HCT116 (cell line): ENCODE measurements at regions not wholly inside any gene's neighbourhood (a gene's known extent, or its start where the extent isn't known, plus 50 kb on each side); places are given as distances from the start of the nearest gene placed in this dataset.

Experiments used
- ATAC-seq: fragments of 200-7000 bp; cut with Tn5 transposase; 2 replicates; pipeline ENCODE4 v1.9.1; 2020; ENCODE audit warnings: mild to moderate bottlenecking, moderate library complexity
- BruUV-seq: library from RNA; stranded (reverse); fragments of 400-500 nt; replicated peaks from 2 replicates; lab custom pipeline; 2021; lab: Mats Ljungman, UMichigan
- CTCF ChIA-PET: fragments of 300-600 bp; sonication (Branson Sonifier 250); formaldehyde crosslinking; loops from one replicate; lab custom pipeline; 2021; ENCODE audit warnings: antibody characterized with exemption; lab: Charles Lee
- POLR2A ChIA-PET: fragments of 300-600, 350-600 bp; sonication (Branson Sonifier 250); formaldehyde crosslinking; loops from one replicate; lab custom pipeline; 2021; ENCODE audit warnings: antibody characterized with exemption; lab: Charles Lee
- RAD21 ChIA-PET, 2 experiments: fragments of 300-600 bp; sonication (Branson Sonifier 250); formaldehyde crosslinking; loops; one replicate each; lab custom pipeline; 2023; ENCODE audit warnings: low total read pairs in 2 of 2; ENCODE audit not compliant: uncharacterized antibody in 2 of 2, unreplicated experiment in 2 of 2, low non-redundant PET in 1 of 2; lab: Charles Lee
- DNase-seq: peaks from one replicate; pipeline ENCODE4 v3.0.0-alpha.2; 2010; ENCODE audit warnings: low read depth, low spot score
- H2AFZ ChIP-seq: fragments of 200-600 bp; shearing (Covaris generic), sonication (generic); 2 replicates; pipeline ENCODE4 v1.6.1; 2017; ENCODE audit warnings: low read depth, mixed run types, mixed read lengths, antibody characterized with exemption, low read length; ENCODE audit not compliant: poor library complexity, severe bottlenecking
- H3K27ac ChIP-seq: 2 replicates; pipeline ENCODE4 v1.5.1; 2012; ENCODE audit warnings: low read depth, low read length
- H3K27me3 ChIP-seq: fragments of 200-600 bp; sonication (generic); 2 replicates; pipeline ENCODE4 v1.6.1; 2016; ENCODE audit warnings: mixed run types, low read length, mixed read lengths; ENCODE audit not compliant: insufficient read depth
- H3K36me3 ChIP-seq, 2 experiments: fragments of 200-500 bp in 1 of 2; fragments of 200-600 bp in 1 of 2; sonication (Bioruptor generic) in 1 of 2; sonication (generic) in 1 of 2; 2 replicates each; pipeline versions ENCODE4 v1.5.1 to v1.6.1; 2014 to 2016; ENCODE audit warnings: low read length in 2 of 2, inconsistent platforms in 1 of 2, mixed read lengths in 1 of 2, mixed run types in 1 of 2; ENCODE audit not compliant: insufficient read depth in 2 of 2, control insufficient read depth in 1 of 2
- H3K4me1 ChIP-seq, 2 experiments: fragments of 200-600 bp in 1 of 2; sonication (generic) in 1 of 2; 2 replicates each; pipeline versions ENCODE4 v1.5.1 to v1.6.1; 2012 to 2017; ENCODE audit warnings: low read length in 2 of 2, inconsistent platforms in 1 of 2, mild to moderate bottlenecking in 1 of 2, mixed read lengths in 1 of 2, mixed run types in 1 of 2, moderate library complexity in 1 of 2; ENCODE audit not compliant: insufficient read depth in 2 of 2, control insufficient read depth in 1 of 2
- H3K4me2 ChIP-seq: fragments of 200-600 bp; sonication (generic); 2 replicates; pipeline ENCODE4 v1.6.1; 2017; ENCODE audit warnings: mixed run types, low read length, mixed read lengths
- H3K4me3 ChIP-seq, 2 experiments: fragments of 200-600 bp in 1 of 2; sonication (generic) in 1 of 2; replicated peaks in 1 of 2; 2 replicates each; pipeline ENCODE4 v1.5.1; 2011 to 2016; ENCODE audit warnings: low read length in 2 of 2, control low read depth in 1 of 2, low read depth in 1 of 2, mild to moderate bottlenecking in 1 of 2, mixed read lengths in 1 of 2, mixed run types in 1 of 2
- H3K79me2 ChIP-seq: fragments of 200-600 bp; sonication (generic); 2 replicates; pipeline ENCODE4 v1.6.1; 2017; ENCODE audit warnings: mild to moderate bottlenecking, mixed run types, low read length, moderate library complexity, mixed read lengths; ENCODE audit not compliant: insufficient read depth
- H3K9ac ChIP-seq: fragments of 200-600 bp; sonication (generic); 2 replicates; pipeline ENCODE4 v1.6.1; 2016; ENCODE audit warnings: low read length, mixed read lengths
- H3K9me2 ChIP-seq: fragments of 200-600 bp; sonication (generic), shearing (Covaris generic); 2 replicates; pipeline ENCODE4 v1.6.1; 2017; ENCODE audit warnings: mixed run types, mild to moderate bottlenecking, moderate library complexity; ENCODE audit not compliant: insufficient read depth
- H3K9me3 ChIP-seq, 2 experiments: fragments of 200-500 bp in 1 of 2; fragments of 200-600 bp in 1 of 2; sonication (Bioruptor generic) in 1 of 2; sonication (generic) in 1 of 2; 2 replicates each; pipeline ENCODE4 v1.6.1; 2014 to 2017; ENCODE audit warnings: low read length in 2 of 2, mixed read lengths in 2 of 2, inconsistent platforms in 1 of 2, low read depth in 1 of 2, mild to moderate bottlenecking in 1 of 2, mixed run types in 1 of 2, moderate library complexity in 1 of 2; ENCODE audit not compliant: control insufficient read depth in 1 of 2, insufficient read depth in 1 of 2
- H4K20me1 ChIP-seq: fragments of 200-600 bp; sonication (generic), shearing (Covaris generic); 2 replicates; pipeline ENCODE4 v1.6.1; 2017; ENCODE audit warnings: mixed run types, mild to moderate bottlenecking, moderate library complexity; ENCODE audit not compliant: insufficient read depth
- CEBPB ChIP-seq: IDR thresholded peaks from 2 replicates; pipeline ENCODE4 v1.6.1; 2012; ENCODE audit warnings: low read depth
- CTCF ChIP-seq, 3 experiments: fragments of 200-600 bp in 1 of 3; sonication (generic) in 1 of 3; IDR thresholded peaks in 2 of 3; conservative IDR thresholded peaks in 1 of 3; 2 replicates each; pipeline ENCODE4 v1.5.1; 2012 to 2017; ENCODE audit warnings: low read depth in 2 of 3, low read length in 2 of 3, antibody characterized with exemption in 1 of 3, borderline replicate concordance in 1 of 3, control low read depth in 1 of 3, mild to moderate bottlenecking in 1 of 3, mixed read lengths in 1 of 3, mixed run types in 1 of 3, moderate library complexity in 1 of 3; ENCODE audit not compliant: insufficient read depth in 1 of 3
- EGR1 ChIP-seq: IDR thresholded peaks from 2 replicates; pipeline ENCODE4 v1.6.1; 2012; ENCODE audit warnings: low read depth
- EZH2 ChIP-seq: fragments of 200-600 bp; sonication (generic); IDR thresholded peaks from 2 replicates; pipeline ENCODE4 v1.6.1; 2017; ENCODE audit warnings: antibody characterized with exemption, mixed run types
- EZH2phosphoT487 ChIP-seq: fragments of 200-600 bp; IDR thresholded peaks from 2 replicates; pipeline ENCODE4 v1.6.1; 2018; ENCODE audit warnings: antibody characterized with exemption, borderline replicate concordance
- FOSL1 ChIP-seq: IDR thresholded peaks from 2 replicates; pipeline ENCODE4 v1.6.1; 2012; ENCODE audit warnings: low read depth
- JUND ChIP-seq: IDR thresholded peaks from 2 replicates; pipeline ENCODE4 v1.6.1; 2012
- MAX ChIP-seq: IDR thresholded peaks from 2 replicates; pipeline ENCODE4 v1.6.1; 2012
- POLR2A ChIP-seq: IDR thresholded peaks from 2 replicates; pipeline ENCODE4 v1.7.0; 2011; ENCODE audit warnings: borderline replicate concordance; ENCODE audit not compliant: insufficient read depth, insufficient read length; ENCODE audit errors: extremely low read depth
- POLR2AphosphoS5 ChIP-seq: IDR thresholded peaks from 2 replicates; pipeline ENCODE4 v1.6.1; 2011; ENCODE audit warnings: mild to moderate bottlenecking, low read depth, low read length, moderate library complexity
- RAD21 ChIP-seq: IDR thresholded peaks from 2 replicates; pipeline ENCODE4 v1.6.1; 2012; ENCODE audit warnings: low read depth, mild to moderate bottlenecking
- REST ChIP-seq: IDR thresholded peaks from 2 replicates; pipeline ENCODE4 v1.6.1; 2012; ENCODE audit warnings: low read depth
- SIN3A ChIP-seq: IDR thresholded peaks from 2 replicates; pipeline ENCODE4 v1.6.1; 2012; ENCODE audit warnings: low read depth
- SP1 ChIP-seq: IDR thresholded peaks from 2 replicates; pipeline ENCODE4 v1.6.1; 2012; ENCODE audit warnings: low read depth
- SRF ChIP-seq: IDR thresholded peaks from 2 replicates; pipeline ENCODE4 v1.6.1; 2012; ENCODE audit warnings: low read depth
- TCF7L2 ChIP-seq: IDR thresholded peaks from 2 replicates; pipeline ENCODE4 v1.7.0; 2011; ENCODE audit warnings: borderline replicate concordance, inconsistent platforms; ENCODE audit not compliant: insufficient read depth, insufficient read length; ENCODE audit errors: extremely low read depth
- YY1 ChIP-seq: IDR thresholded peaks from 2 replicates; pipeline ENCODE4 v1.6.1; 2011; ENCODE audit warnings: low read length, low read depth, moderate library complexity, mild to moderate bottlenecking; ENCODE audit not compliant: insufficient replicate concordance; ENCODE audit errors: extremely low read depth
- ZFX ChIP-seq: fragments of 450-650 bp; IDR thresholded peaks from 2 replicates; pipeline ENCODE4 v1.6.1; 2017
- ZNF274 ChIP-seq: fragments of 200-500 bp; sonication (Bioruptor generic); IDR thresholded peaks from 2 replicates; pipeline ENCODE4 v1.6.1; 2014; ENCODE audit warnings: mild to moderate bottlenecking, low read depth, low read length, inconsistent platforms
- intact Hi-C: fragments of 100-400 bp; cut with micrococcal nuclease; formaldehyde crosslinking; loops from 2 replicates; pipeline ENCODE4 v1.10.0; 2022

GRCh38 chr5:117633093-117633492 is 1058.5 kb upstream of the SEMA6A start:
- Histone ChIP-seq H3K9me3 (no peaks in the 10 kb centered on the region), H3K4me3 (no peak overlapping the region), H4K20me1 (no peaks in the 10 kb centered on the region), H3K27ac (no peak overlapping the region), H3K9ac (no peak overlapping the region), H3K79me2 (no peaks in the 10 kb centered on the region)
- DNase-seq: no peak
- no peak for ATAC-seq
- intact Hi-C loops: no loop called here
- no TSS peak for BruUV-seq
- RAD21 ChIA-PET: no interaction called here
- TF ChIP-seq ZFX (no peak), CTCF (IDR thresholded peaks at IDR 0.05 in 2 of 3, conservative IDR thresholded peaks at IDR 0.05 in 1 of 3; ENCODE audit: borderline replicate concordance in 1 of 3, insufficient read depth in 1 of 3, low read depth in 2 of 3, low read length in 2 of 3) (no peak), ZNF274 (no peak), SIN3A (no peak), TCF7L2 (no peak), POLR2AphosphoS5 (no peak), EGR1 (no peak), JUND (no peak), FOSL1 (no peak), MAX (no peak), YY1 (no peak), REST (no peak), SRF (no peak), POLR2A (no peak), EZH2phosphoT487 (no peak), EZH2 (no peak), CEBPB (no peak), RAD21 (no peak), SP1 (no peak)
- TF ChIP-seq, all 23 proteins: peak for 0
- ChIA-PET CTCF (no interaction called here), POLR2A (no interaction called here)
- Histone ChIP-seq H3K27me3 (no peaks in the 10 kb centered on the region), H3K4me2 (no peak overlapping the region), H3K36me3 (no peaks in the 10 kb centered on the region), H3K4me1 (no peaks in the 10 kb centered on the region), H2AFZ (no peak overlapping the region), H3K9me2 (no peaks in the 10 kb centered on the region)
